ENCODE measurements at regions not wholly inside any gene's neighbourhood (a gene's known extent, or its start where the extent isn't known, plus 50 kb on each side); places are given as distances from the start of the nearest gene placed in this dataset.

DNA sequence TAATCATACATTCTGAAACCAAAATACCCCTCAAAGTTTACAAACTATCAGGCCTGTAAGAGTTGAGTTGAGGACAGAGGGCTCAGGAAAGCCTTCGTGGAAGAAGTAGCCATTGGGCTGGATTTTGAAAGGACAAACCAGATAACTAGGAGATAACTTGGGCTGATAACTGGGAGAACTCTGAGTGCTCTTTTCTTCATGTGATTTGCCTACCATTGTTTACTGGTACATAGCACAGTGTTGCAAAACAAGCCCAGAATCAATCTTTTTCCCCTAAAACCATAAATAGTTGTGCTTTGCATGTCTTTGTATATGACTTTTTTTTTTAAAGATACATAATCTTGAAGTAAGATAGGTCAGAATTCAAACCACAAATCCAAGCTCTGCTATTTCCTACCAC, 106.7 kb upstream of the ITGB1 start:
- no peak for TF ChIP-seq IRF2 (CRISPR knock-in tag; IDR thresholded peaks at IDR 0.05; ENCODE audit: borderline replicate concordance, low read depth)
- TF ChIP-seq SP1 (CRISPR knock-in tag; conservative IDR thresholded peaks at IDR 0.05): no peak
- TF ChIP-seq CTCF (IDR thresholded peaks at IDR 0.05): no peak
- no peak for TF ChIP-seq NFE2L1 (CRISPR knock-in tag; IDR thresholded peaks at IDR 0.05)
- TF ChIP-seq ZNF121 (CRISPR knock-in tag; IDR thresholded peaks at IDR 0.05): no peak
- no peak for TF ChIP-seq PREB (CRISPR knock-in tag; IDR thresholded peaks at IDR 0.05; ENCODE audit: borderline replicate concordance)
- no peak for TF ChIP-seq ZNF317 (CRISPR knock-in tag; IDR thresholded peaks at IDR 0.05; ENCODE audit: borderline replicate concordance, low read depth)
- no peak for TF ChIP-seq ELF4 (CRISPR knock-in tag; IDR thresholded peaks at IDR 0.05; ENCODE audit: low read depth)
- no peak for TF ChIP-seq PRDM15 (CRISPR knock-in tag; IDR thresholded peaks at IDR 0.05)

Measured in WTC11 (cell line).